Smooth muscle cell (in vitro differentiated cells): ENCODE measurements at regions not wholly inside any gene's neighbourhood (a gene's known extent, or its start where the extent isn't known, plus 50 kb on each side); places are given as distances from the start of the nearest gene placed in this dataset.

Experiments used
- DNase-seq: peaks from one replicate; lab custom pipeline; 2025; ENCODE audit not compliant: unreplicated experiment; lab: John Stamatoyannopoulos, UW
- H2AFZ ChIP-seq: fragments of 200-600 bp; sonication (generic); 2 replicates; pipeline ENCODE4 v1.6.0; 2016; ENCODE audit warnings: antibody characterized with exemption, low read depth, mild to moderate bottlenecking
- H3F3A ChIP-seq: fragments of 200-600 bp; sonication (generic); 2 replicates; pipeline ENCODE4 v1.6.0; 2017; ENCODE audit warnings: antibody characterized with exemption, low read depth
- H3K27ac ChIP-seq: fragments of 200-600 bp; sonication (generic); 2 replicates; pipeline ENCODE4 v1.5.1; 2016; ENCODE audit warnings: low read depth, mild to moderate bottlenecking
- H3K27me3 ChIP-seq: fragments of 200-600 bp; sonication (generic); 2 replicates; pipeline ENCODE4 v1.6.1; 2016; ENCODE audit warnings: low read depth, mild to moderate bottlenecking
- H3K36me3 ChIP-seq: fragments of 200-600 bp; sonication (generic); 2 replicates; pipeline ENCODE4 v1.5.1; 2016; ENCODE audit warnings: low read depth
- H3K4me1 ChIP-seq: fragments of 200-600 bp; sonication (generic); 2 replicates; pipeline ENCODE4 v1.5.1; 2016; ENCODE audit warnings: low read depth
- H3K4me2 ChIP-seq: fragments of 200-600 bp; sonication (generic); 2 replicates; pipeline ENCODE4 v1.6.0; 2016; ENCODE audit warnings: mild to moderate bottlenecking
- H3K4me3 ChIP-seq: fragments of 200-600 bp; sonication (generic); 2 replicates; pipeline ENCODE4 v1.5.1; 2016; ENCODE audit warnings: mild to moderate bottlenecking
- H3K79me2 ChIP-seq: fragments of 200-600 bp; sonication (generic); 2 replicates; pipeline ENCODE4 v1.6.0; 2016; ENCODE audit warnings: low read depth, mild to moderate bottlenecking
- H3K9ac ChIP-seq: fragments of 200-600 bp; sonication (generic); 2 replicates; pipeline ENCODE4 v1.6.0; 2016; ENCODE audit warnings: low read depth
- H3K9me3 ChIP-seq: fragments of 200-600 bp; sonication (generic); replicated peaks from 2 replicates; pipeline ENCODE4 v1.5.1; 2016; ENCODE audit warnings: low read depth
- H4K20me1 ChIP-seq: fragments of 200-600 bp; sonication (generic); 2 replicates; pipeline ENCODE4 v1.6.0; 2016; ENCODE audit warnings: low read depth
- WGBS: methylation state at CpG from one replicate; pipeline ENCODE4 v1.1.7; 2016; ENCODE audit warnings: low lambda C conversion rate; 5-methylcytosine and 5-hydroxymethylcytosine counted together
- TF ChIP-seq, protein P1 (sequence below): fragments of 200-600 bp; sonication (generic); IDR thresholded peaks from 2 replicates; pipeline ENCODE4 v1.5.1; 2017; ENCODE audit warnings: borderline replicate concordance, mild to moderate bottlenecking, antibody characterized with exemption; ENCODE audit not compliant: insufficient read depth, poor library complexity, severe bottlenecking

DNA sequence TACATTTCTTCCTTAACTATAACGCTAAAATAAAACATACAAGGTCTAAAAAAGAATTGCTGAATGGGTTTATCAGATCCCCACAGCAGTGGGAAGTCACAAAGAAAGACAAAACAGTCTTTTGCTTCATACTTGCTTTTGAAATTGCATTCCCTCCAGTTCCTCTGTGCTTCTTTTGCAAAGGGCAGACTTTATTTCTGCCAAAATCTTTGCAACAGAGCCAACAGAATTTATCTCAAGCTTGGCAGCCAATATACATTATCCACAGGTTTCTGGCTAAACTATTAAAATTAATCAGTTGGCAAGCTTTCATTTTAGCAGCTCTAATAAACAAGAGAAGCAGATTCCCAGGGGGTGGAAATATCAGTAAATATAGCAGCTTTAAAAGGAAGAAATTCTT, 378.9 kb upstream of the CA10 start:
- Histone ChIP-seq H3K4me2 (no peak overlapping the region), H3K79me2 (no peaks in the 10 kb centered on the region), H3K4me3 (no peak overlapping the region), H3K36me3 (no peaks in the 10 kb centered on the region), H3K9ac (no peak overlapping the region), H3K4me1 (no peaks in the 10 kb centered on the region), H2AFZ (no peak overlapping the region), H4K20me1 (no peaks in the 10 kb centered on the region), H3K27ac (no peak overlapping the region), H3K9me3 (no peaks in the 10 kb centered on the region), H3F3A (no peaks in the 10 kb centered on the region), H3K27me3 (no peaks in the 10 kb centered on the region)
- 84% methylated on average over 1 of the region's 1 CpG for WGBS
- DNase-seq = no peak
- TF ChIP-seq, protein P1, sequence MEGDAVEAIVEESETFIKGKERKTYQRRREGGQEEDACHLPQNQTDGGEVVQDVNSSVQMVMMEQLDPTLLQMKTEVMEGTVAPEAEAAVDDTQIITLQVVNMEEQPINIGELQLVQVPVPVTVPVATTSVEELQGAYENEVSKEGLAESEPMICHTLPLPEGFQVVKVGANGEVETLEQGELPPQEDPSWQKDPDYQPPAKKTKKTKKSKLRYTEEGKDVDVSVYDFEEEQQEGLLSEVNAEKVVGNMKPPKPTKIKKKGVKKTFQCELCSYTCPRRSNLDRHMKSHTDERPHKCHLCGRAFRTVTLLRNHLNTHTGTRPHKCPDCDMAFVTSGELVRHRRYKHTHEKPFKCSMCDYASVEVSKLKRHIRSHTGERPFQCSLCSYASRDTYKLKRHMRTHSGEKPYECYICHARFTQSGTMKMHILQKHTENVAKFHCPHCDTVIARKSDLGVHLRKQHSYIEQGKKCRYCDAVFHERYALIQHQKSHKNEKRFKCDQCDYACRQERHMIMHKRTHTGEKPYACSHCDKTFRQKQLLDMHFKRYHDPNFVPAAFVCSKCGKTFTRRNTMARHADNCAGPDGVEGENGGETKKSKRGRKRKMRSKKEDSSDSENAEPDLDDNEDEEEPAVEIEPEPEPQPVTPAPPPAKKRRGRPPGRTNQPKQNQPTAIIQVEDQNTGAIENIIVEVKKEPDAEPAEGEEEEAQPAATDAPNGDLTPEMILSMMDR = no peak

DNA sequence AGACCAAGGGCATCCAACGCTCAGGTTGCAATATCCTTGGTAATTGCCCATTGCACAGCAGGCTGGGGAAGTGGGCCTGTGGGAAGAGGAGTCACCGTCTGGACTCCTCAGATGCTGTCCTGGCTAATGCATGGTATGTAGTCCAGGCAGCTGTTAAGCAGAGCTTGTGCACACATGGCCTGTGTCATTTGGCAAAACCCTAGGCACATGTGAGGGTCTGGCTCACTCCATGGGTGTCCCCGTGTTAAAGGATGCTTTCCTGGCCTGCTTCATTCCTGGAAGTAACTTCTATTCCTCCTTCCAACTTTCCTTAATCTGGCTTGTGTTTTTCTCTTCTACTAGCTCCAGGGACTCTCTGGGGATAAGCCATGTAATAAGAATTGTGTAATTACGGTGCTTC, 378.0 kb upstream of the CA10 start:
- no peak overlapping the region for H3K9ac ChIP-seq
- no peak overlapping the region for H3K4me2 ChIP-seq
- 84% methylated on average over 4 of the region's 4 CpGs for WGBS
- H4K20me1 ChIP-seq = no peaks in the 10 kb centered on the region
- H3K79me2 ChIP-seq = no peaks in the 10 kb centered on the region
- no peak for DNase-seq
- H3K9me3 ChIP-seq = no peaks in the 10 kb centered on the region
- TF ChIP-seq, protein P1 = no peak
- no peaks in the 10 kb centered on the region for H3F3A ChIP-seq
- H2AFZ ChIP-seq = no peak overlapping the region
- no peaks in the 10 kb centered on the region for H3K36me3 ChIP-seq
- no peaks in the 10 kb centered on the region for H3K27me3 ChIP-seq
- no peak overlapping the region for H3K4me3 ChIP-seq
- no peaks in the 10 kb centered on the region for H3K4me1 ChIP-seq
- H3K27ac ChIP-seq = no peak overlapping the region

DNA sequence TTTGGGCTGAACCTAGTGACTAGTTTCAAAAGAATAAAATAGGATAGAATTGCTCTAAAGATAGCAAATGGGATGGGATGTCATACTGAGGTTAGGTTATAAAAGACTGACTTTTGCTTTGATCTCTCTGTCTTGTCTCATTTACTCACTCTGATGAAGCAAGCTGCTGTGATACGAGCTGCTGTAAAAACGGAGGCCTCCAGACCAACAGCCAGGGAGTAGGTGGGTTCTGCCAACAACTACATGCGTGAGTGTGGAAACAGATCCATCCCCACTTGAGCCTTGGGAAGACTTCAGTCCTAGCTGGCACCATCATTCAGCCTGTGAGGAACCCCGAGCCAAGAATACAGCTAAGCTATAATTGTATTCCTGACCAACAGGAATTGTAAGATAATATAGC, 373.9 kb upstream of the CA10 start:
- TF ChIP-seq, protein P1 = no peak
- no peak for DNase-seq
- WGBS = 59% methylated on average over 4 of the region's 4 CpGs

DNA sequence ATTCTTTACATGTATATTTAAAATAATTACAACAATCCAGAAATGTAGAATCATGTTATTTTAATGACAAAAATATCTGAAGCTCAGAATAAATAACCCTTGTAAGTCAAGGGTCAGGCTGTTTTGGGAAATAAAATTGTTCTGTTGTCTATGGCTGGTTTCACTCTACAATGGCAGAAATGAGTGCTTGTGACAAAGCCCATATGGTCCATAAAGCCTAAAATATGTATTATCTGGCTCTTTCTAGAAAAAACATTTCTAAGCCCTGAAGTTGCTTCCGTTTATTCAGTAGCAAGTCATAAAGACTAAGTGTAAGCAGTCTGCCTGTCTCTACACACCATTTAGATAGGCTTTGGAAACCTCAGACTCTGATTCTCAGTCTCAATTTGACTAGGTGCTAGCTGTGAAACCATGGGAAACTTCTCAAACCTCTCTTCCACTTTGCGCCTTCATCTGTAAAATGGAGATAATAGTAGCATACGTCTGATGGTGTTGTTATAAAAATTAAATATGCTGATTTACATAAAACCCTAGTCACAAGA, 365.7 kb upstream of the CA10 start:
- TF ChIP-seq, protein P1 = no peak
- Histone ChIP-seq H2AFZ (no peak overlapping the region), H3K4me2 (no peak overlapping the region), H3K4me3 (no peak overlapping the region), H3K4me1 (no peaks in the 10 kb centered on the region), H4K20me1 (no peaks in the 10 kb centered on the region), H3K27me3 (no peaks in the 10 kb centered on the region), H3K9ac (no peak overlapping the region), H3K27ac (no peak overlapping the region), H3K36me3 (no peaks in the 10 kb centered on the region), H3K79me2 (no peaks in the 10 kb centered on the region), H3K9me3 (no peaks in the 10 kb centered on the region), H3F3A (no peaks in the 10 kb centered on the region)
- WGBS = 79% methylated on average over 3 of the region's 3 CpGs
- DNase-seq = no peak

More for the DNA sequence above, 373.9 kb upstream of the CA10 start:
- no peaks in the 10 kb centered on the region for H3K79me2 ChIP-seq
- H3F3A ChIP-seq = no peaks in the 10 kb centered on the region
- H3K9ac ChIP-seq = no peak overlapping the region
- H3K27me3 ChIP-seq = no peaks in the 10 kb centered on the region
- no peaks in the 10 kb centered on the region for H3K4me1 ChIP-seq
- H3K36me3 ChIP-seq = no peaks in the 10 kb centered on the region
- no peaks in the 10 kb centered on the region for H3K9me3 ChIP-seq
- H2AFZ ChIP-seq = no peak overlapping the region
- H3K4me3 ChIP-seq = no peak overlapping the region
- no peak overlapping the region for H3K4me2 ChIP-seq
- H3K27ac ChIP-seq = no peak overlapping the region
- no peaks in the 10 kb centered on the region for H4K20me1 ChIP-seq
